CD8-positive, alpha-beta memory T cell (primary cell): ENCODE measurements at regions not wholly inside any gene's neighbourhood (a gene's known extent, or its start where the extent isn't known, plus 50 kb on each side); places are given as distances from the start of the nearest gene placed in this dataset.

Experiments
- CTCF ChIA-PET: fragments of 350-600 bp; sonication (Branson Sonifier 250); formaldehyde crosslinking; loops from one replicate; lab custom pipeline; 2021; ENCODE audit warnings: antibody characterized with exemption; lab: Charles Lee
- POLR2A ChIA-PET: fragments of 350-600 bp; sonication (Branson Sonifier 250); formaldehyde crosslinking; loops from one replicate; lab custom pipeline; 2021; ENCODE audit warnings: antibody characterized with exemption; lab: Charles Lee
- DNase-seq, 5 donors: peaks; one replicate each; pipeline versions ENCODE4 v3.0.0 to v3.0.0-alpha.2; 2020 to 2022; ENCODE audit warnings: mixed read lengths in 1 of 5
- H3K27ac ChIP-seq: one replicate; pipeline ENCODE4 v1.7.0; 2013; ENCODE audit warnings: low read depth, mild to moderate bottlenecking, low read length, moderate library complexity
- H3K27me3 ChIP-seq: 2 replicates; pipeline ENCODE4 v1.7.0; 2013; ENCODE audit warnings: low read length, mild to moderate bottlenecking; ENCODE audit not compliant: insufficient read depth, poor library complexity, severe bottlenecking
- H3K36me3 ChIP-seq: 2 replicates; pipeline ENCODE4 v1.7.0; 2013; ENCODE audit warnings: mild to moderate bottlenecking, low read length, moderate library complexity; ENCODE audit not compliant: insufficient read depth
- H3K4me1 ChIP-seq: 2 replicates; pipeline ENCODE4 v1.7.0; 2013; ENCODE audit warnings: mild to moderate bottlenecking, low read length, moderate library complexity; ENCODE audit not compliant: insufficient read depth
- H3K4me3 ChIP-seq: 2 replicates; pipeline ENCODE4 v1.7.0; 2013; ENCODE audit warnings: mild to moderate bottlenecking, low read length
- H3K9me3 ChIP-seq: 2 replicates; pipeline ENCODE4 v1.7.0; 2013; ENCODE audit warnings: mild to moderate bottlenecking, low read length
- H3K27ac Mint-ChIP-seq, 8 donors: one replicate each; pipeline ENCODE4 v1.8.0; 2020 to 2021; ENCODE audit warnings: mixed read lengths in 8 of 8, mild to moderate bottlenecking in 6 of 8, inconsistent platforms in 3 of 8, moderate library complexity in 3 of 8
- H3K27me3 Mint-ChIP-seq, 2 donors: one replicate each; pipeline ENCODE4 v1.8.0; 2020 to 2021; ENCODE audit warnings: mixed read lengths in 2 of 2, mild to moderate bottlenecking in 1 of 2, moderate library complexity in 1 of 2
- H3K36me3 Mint-ChIP-seq, 3 donors: one replicate each; pipeline ENCODE4 v1.8.0; 2020 to 2021; ENCODE audit warnings: mixed read lengths in 3 of 3, inconsistent platforms in 1 of 3, mild to moderate bottlenecking in 1 of 3
- H3K4me1 Mint-ChIP-seq, 3 donors: one replicate each; pipeline ENCODE4 v1.8.0; 2020 to 2021; ENCODE audit warnings: mixed read lengths in 3 of 3, inconsistent platforms in 1 of 3, mild to moderate bottlenecking in 1 of 3
- H3K4me3 Mint-ChIP-seq, 7 donors: one replicate each; pipeline ENCODE4 v1.8.0; 2020 to 2021; ENCODE audit warnings: mixed read lengths in 7 of 7, mild to moderate bottlenecking in 6 of 7, moderate library complexity in 4 of 7, inconsistent platforms in 2 of 7
- H3K9me3 Mint-ChIP-seq, 5 donors: one replicate each; pipeline ENCODE4 v1.8.0; 2020 to 2022; ENCODE audit warnings: mixed read lengths in 5 of 5, mild to moderate bottlenecking in 3 of 5, moderate library complexity in 2 of 5, inconsistent platforms in 1 of 5

- no peak overlapping the region for H3K4me3 ChIP-seq
- ChIA-PET CTCF (no interaction called here), POLR2A (no interaction called here)
- Mint-ChIP-seq H3K36me3 (no peaks in the 10 kb centered on the region), H3K9me3 (peaks cover 0 to 23% (median 9%) of the 10 kb centered on the region in 5 donors), H3K27me3 (no peaks in the 10 kb centered on the region), H3K27ac (no peak overlapping the region), H3K4me3 (no peak overlapping the region), H3K4me1 (no peaks in the 10 kb centered on the region)
- H3K9me3 ChIP-seq, result no peaks in the 10 kb centered on the region
- no peaks in the 10 kb centered on the region for H3K4me1 ChIP-seq
- DNase-seq, result no peak
- no peaks in the 10 kb centered on the region for H3K27me3 ChIP-seq
- no peak overlapping the region for H3K27ac ChIP-seq
- no peaks in the 10 kb centered on the region for H3K36me3 ChIP-seq
Measured at GRCh38 chr13:83414393-83414792, 467.9 kb downstream of the SLITRK1 start.

GRCh38 chr13:83386609-83387008, 495.7 kb downstream of the SLITRK1 start:
- Histone ChIP-seq H3K36me3 (no peaks in the 10 kb centered on the region), H3K9me3 (no peaks in the 10 kb centered on the region), H3K27ac (no peak overlapping the region), H3K4me1 (no peaks in the 10 kb centered on the region), H3K4me3 (no peak overlapping the region), H3K27me3 (no peaks in the 10 kb centered on the region)
- Mint-ChIP-seq H3K9me3 (peaks cover 0 to 8% (median 2%) of the 10 kb centered on the region in 5 donors), H3K27me3 (peaks cover 0 to 2% of the 10 kb centered on the region in 2 donors), H3K36me3 (no peaks in the 10 kb centered on the region), H3K4me3 (no peak overlapping the region), H3K27ac (no peak overlapping the region), H3K4me1 (no peaks in the 10 kb centered on the region)
- ChIA-PET POLR2A (no interaction called here), CTCF (no interaction called here)
- no peak for DNase-seq

DNA sequence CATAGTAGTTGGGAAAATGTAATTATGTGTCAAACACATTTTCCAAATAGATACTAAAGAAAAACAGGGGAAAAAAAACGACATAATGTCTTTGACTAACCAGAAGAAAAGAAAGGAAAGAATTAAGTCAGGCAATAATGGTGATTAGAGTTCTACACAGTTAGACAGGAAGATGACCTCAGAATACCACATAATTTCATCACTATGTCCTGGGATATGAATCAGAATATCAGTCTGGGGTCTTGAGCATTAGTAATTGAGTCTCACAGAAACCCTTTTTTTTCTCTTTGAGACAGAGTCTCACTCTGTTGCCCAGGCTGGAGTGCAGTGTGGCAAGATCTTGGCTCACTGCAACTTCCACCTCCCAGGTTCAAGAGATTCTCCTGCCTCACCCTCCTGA, 503.4 kb downstream of the SLITRK1 start:
- Mint-ChIP-seq H3K9me3 (peaks cover 0 to 14% (median 0%) of the 10 kb centered on the region in 5 donors), H3K4me1 (no peaks in the 10 kb centered on the region), H3K27me3 (no peaks in the 10 kb centered on the region), H3K36me3 (no peaks in the 10 kb centered on the region), H3K4me3 (no peak overlapping the region), H3K27ac (no peak overlapping the region)
- ChIA-PET POLR2A (no interaction called here), CTCF (no interaction called here)
- no peaks in the 10 kb centered on the region for H3K9me3 ChIP-seq
- H3K4me1 ChIP-seq, result no peaks in the 10 kb centered on the region
- no peak overlapping the region for H3K4me3 ChIP-seq
- H3K27ac ChIP-seq, result no peak overlapping the region
- no peaks in the 10 kb centered on the region for H3K36me3 ChIP-seq
- H3K27me3 ChIP-seq, result no peaks in the 10 kb centered on the region
- no peak for DNase-seq

- Mint-ChIP-seq H3K27me3 (no peaks in the 10 kb centered on the region), H3K36me3 (no peaks in the 10 kb centered on the region), H3K9me3 (peaks cover 0 to 18% (median 3%) of the 10 kb centered on the region in 5 donors), H3K4me1 (no peaks in the 10 kb centered on the region), H3K27ac (no peak overlapping the region), H3K4me3 (no peak overlapping the region)
- no peak for DNase-seq
- Histone ChIP-seq H3K4me1 (no peaks in the 10 kb centered on the region), H3K27ac (no peak overlapping the region), H3K4me3 (no peak overlapping the region), H3K36me3 (no peaks in the 10 kb centered on the region), H3K27me3 (no peaks in the 10 kb centered on the region), H3K9me3 (no peaks in the 10 kb centered on the region)
- CTCF ChIA-PET, result no interaction called here
- POLR2A ChIA-PET, result no interaction called here
Measured at GRCh38 chr13:83377491-83377890, 504.8 kb downstream of the SLITRK1 start.

- no peaks in the 10 kb centered on the region for H3K4me1 Mint-ChIP-seq
- no peaks in the 10 kb centered on the region for H3K27me3 Mint-ChIP-seq
- DNase-seq, result no peak
- POLR2A ChIA-PET, result no interaction called here
- H3K36me3 Mint-ChIP-seq, result no peaks in the 10 kb centered on the region
- H3K4me3 Mint-ChIP-seq, result no peak overlapping the region
- H3K27me3 ChIP-seq, result no peaks in the 10 kb centered on the region
- peaks cover 0 to 30% (median 3%) of the 10 kb centered on the region in 5 donors for H3K9me3 Mint-ChIP-seq
- H3K4me1 ChIP-seq, result no peaks in the 10 kb centered on the region
- H3K27ac Mint-ChIP-seq, result no peak overlapping the region
- CTCF ChIA-PET, result no interaction called here
- H3K36me3 ChIP-seq, result no peaks in the 10 kb centered on the region
- H3K4me3 ChIP-seq, result no peak overlapping the region
- no peak overlapping the region for H3K27ac ChIP-seq
- H3K9me3 ChIP-seq, result no peaks in the 10 kb centered on the region
Measured at GRCh38 chr13:83372786-83373185, 509.5 kb downstream of the SLITRK1 start.

DNA sequence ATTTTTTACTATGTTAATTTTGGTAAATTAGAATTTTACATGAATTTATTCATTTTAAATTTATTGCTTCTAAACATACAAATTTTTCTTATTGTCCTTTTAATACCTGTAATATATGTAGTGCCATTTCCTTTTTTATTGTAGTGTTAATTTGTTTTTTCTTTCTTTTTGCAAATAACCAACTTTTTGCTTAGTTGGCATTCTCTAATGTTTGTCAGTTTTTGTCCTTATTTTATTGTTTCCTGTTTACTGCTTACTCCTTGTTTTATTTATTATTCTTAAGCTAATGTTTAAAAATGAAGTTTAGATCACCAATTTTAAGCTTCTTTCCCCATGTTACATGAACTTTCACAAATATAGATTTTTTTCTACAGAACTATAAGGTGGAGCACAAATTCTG, 516.6 kb downstream of the SLITRK1 start:
- Mint-ChIP-seq H3K27ac (no peak overlapping the region), H3K27me3 (no peaks in the 10 kb centered on the region), H3K9me3 (peaks cover 2 to 6% (median 3%) of the 10 kb centered on the region in 5 donors), H3K4me1 (no peaks in the 10 kb centered on the region), H3K4me3 (no peak overlapping the region), H3K36me3 (no peaks in the 10 kb centered on the region)
- no peaks in the 10 kb centered on the region for H3K9me3 ChIP-seq
- H3K4me3 ChIP-seq, result no peak overlapping the region
- H3K27ac ChIP-seq, result no peak overlapping the region
- H3K27me3 ChIP-seq, result no peaks in the 10 kb centered on the region
- POLR2A ChIA-PET, result no interaction called here
- CTCF ChIA-PET, result no interaction called here
- H3K4me1 ChIP-seq, result no peaks in the 10 kb centered on the region
- DNase-seq, result no peak
- H3K36me3 ChIP-seq, result no peaks in the 10 kb centered on the region

- no peak overlapping the region for H3K27ac ChIP-seq
- H3K9me3 ChIP-seq, result no peaks in the 10 kb centered on the region
- no peaks in the 10 kb centered on the region for H3K4me1 ChIP-seq
- DNase-seq, result no peak
- ChIA-PET CTCF (no interaction called here), POLR2A (no interaction called here)
- no peak overlapping the region for H3K27ac Mint-ChIP-seq
- no peak overlapping the region for H3K4me3 Mint-ChIP-seq
- H3K9me3 Mint-ChIP-seq, result peaks cover 0 to 15% (median 0%) of the 10 kb centered on the region in 5 donors
- no peaks in the 10 kb centered on the region for H3K27me3 ChIP-seq
- H3K36me3 Mint-ChIP-seq, result no peaks in the 10 kb centered on the region
- H3K4me3 ChIP-seq, result no peak overlapping the region
- H3K27me3 Mint-ChIP-seq, result no peaks in the 10 kb centered on the region
- no peaks in the 10 kb centered on the region for H3K4me1 Mint-ChIP-seq
- H3K36me3 ChIP-seq, result no peaks in the 10 kb centered on the region
Measured at GRCh38 chr13:83355041-83355440, 527.2 kb downstream of the SLITRK1 start.

- no peaks in the 10 kb centered on the region for H3K27me3 ChIP-seq
- no peaks in the 10 kb centered on the region for H3K36me3 Mint-ChIP-seq
- CTCF ChIA-PET, result no interaction called here
- H3K36me3 ChIP-seq, result no peaks in the 10 kb centered on the region
- no peak overlapping the region for H3K27ac Mint-ChIP-seq
- H3K9me3 Mint-ChIP-seq, result peaks cover 0 to 12% (median 0%) of the 10 kb centered on the region in 5 donors
- no peaks in the 10 kb centered on the region for H3K9me3 ChIP-seq
- DNase-seq, result no peak
- no peak overlapping the region for H3K27ac ChIP-seq
- no peaks in the 10 kb centered on the region for H3K27me3 Mint-ChIP-seq
- no peaks in the 10 kb centered on the region for H3K4me1 Mint-ChIP-seq
- H3K4me1 ChIP-seq, result no peaks in the 10 kb centered on the region
- POLR2A ChIA-PET, result no interaction called here
- no peak overlapping the region for H3K4me3 Mint-ChIP-seq
- H3K4me3 ChIP-seq, result no peak overlapping the region
Measured at GRCh38 chr13:83352391-83352790, 529.9 kb downstream of the SLITRK1 start.

DNA sequence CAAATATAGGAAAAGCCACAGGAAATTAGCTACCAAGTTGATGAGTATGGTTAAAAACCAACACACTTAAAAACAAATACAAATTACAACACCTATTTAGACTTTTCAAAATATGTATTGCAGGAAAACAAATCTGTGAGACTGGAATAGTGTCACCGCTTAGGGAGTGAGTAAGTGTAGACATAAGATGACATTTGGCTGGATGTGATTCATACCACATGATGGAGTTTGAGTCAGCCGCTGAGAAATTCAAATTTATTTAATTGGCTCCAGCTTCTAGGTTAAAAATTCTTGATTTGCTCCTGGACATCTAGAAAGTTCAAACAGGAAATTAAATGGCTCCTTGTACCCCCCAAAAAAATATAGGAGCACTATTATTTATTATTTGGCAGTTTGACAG, 531.7 kb downstream of the SLITRK1 start:
- H3K4me1 ChIP-seq, result no peaks in the 10 kb centered on the region
- no peaks in the 10 kb centered on the region for H3K36me3 ChIP-seq
- H3K27me3 ChIP-seq, result no peaks in the 10 kb centered on the region
- DNase-seq, result no peak
- H3K4me3 ChIP-seq, result no peak overlapping the region
- Mint-ChIP-seq H3K4me1 (no peaks in the 10 kb centered on the region), H3K36me3 (no peaks in the 10 kb centered on the region), H3K27ac (no peak overlapping the region), H3K9me3 (peaks cover 0 to 11% (median 0%) of the 10 kb centered on the region in 5 donors), H3K4me3 (no peak overlapping the region), H3K27me3 (no peaks in the 10 kb centered on the region)
- no peaks in the 10 kb centered on the region for H3K9me3 ChIP-seq
- POLR2A ChIA-PET, result no interaction called here
- H3K27ac ChIP-seq, result no peak overlapping the region
- CTCF ChIA-PET, result no interaction called here
